ENCODE measurements at regions not wholly inside any gene's neighbourhood (a gene's known extent, or its start where the extent isn't known, plus 50 kb on each side); places are given as distances from the start of the nearest gene placed in this dataset.

DNA sequence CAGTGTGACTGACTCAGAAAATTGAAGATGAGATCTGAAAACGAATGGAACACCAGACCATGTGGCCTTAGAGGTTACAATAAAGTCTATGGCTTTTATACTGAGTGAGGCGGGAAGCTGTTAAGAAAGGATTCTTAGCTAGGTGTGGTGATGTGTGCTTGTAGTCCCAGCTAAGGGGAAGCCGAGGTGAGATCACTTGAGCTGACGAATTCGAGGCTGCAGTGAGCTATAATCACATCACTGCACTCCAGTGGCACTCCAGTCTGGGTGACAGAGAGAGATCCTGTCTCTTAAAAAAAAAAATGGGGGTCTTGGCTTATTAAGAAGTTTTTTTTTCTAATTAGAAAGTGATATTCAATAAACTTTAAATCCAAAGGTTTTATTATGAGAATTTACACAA is 678.6 kb downstream of the TMTC2 start:
- ChIA-PET POLR2A (no interaction called here), CTCF (no interaction called here)
- H3K4me1 ChIP-seq (ENCODE audit: control insufficient read depth, insufficient read depth, low read length), result no peaks in the 10 kb centered on the region
- TF ChIP-seq WT1 (tag by site-specific recombination; IDR thresholded peaks at IDR 0.05), result no peak
- no peak for TF ChIP-seq ZNF747 (tag by site-specific recombination; IDR thresholded peaks at IDR 0.05)
- H3K27ac ChIP-seq (ENCODE audit: extremely low read depth, low read depth, low read length), result no peak overlapping the region
- no peaks in the 10 kb centered on the region for H3K9me3 ChIP-seq (ENCODE audit: control insufficient read depth, insufficient read depth, low read depth, low read length)
- H3K4me3 ChIP-seq (ENCODE audit: low read depth, low read length), result no peak overlapping the region
- H3K36me3 ChIP-seq (ENCODE audit: control insufficient read depth in 2 of 2, insufficient read depth in 1 of 2, low read length in 2 of 2), result no peaks in the 10 kb centered on the region

GRCh38 chr12:83361475-83361874 is 674.8 kb downstream of the TMTC2 start:
- CTCF ChIA-PET, result no interaction called here
- Histone ChIP-seq H3K4me3 (ENCODE audit: low read depth, low read length) (no peak overlapping the region), H3K4me1 (ENCODE audit: control insufficient read depth, insufficient read depth, low read length) (no peaks in the 10 kb centered on the region), H3K27ac (ENCODE audit: extremely low read depth, low read depth, low read length) (no peak overlapping the region), H3K36me3 (ENCODE audit: control insufficient read depth in 2 of 2, insufficient read depth in 1 of 2, low read length in 2 of 2) (no peaks in the 10 kb centered on the region), H3K9me3 (ENCODE audit: control insufficient read depth, insufficient read depth, low read depth, low read length) (no peaks in the 10 kb centered on the region)
- POLR2A ChIA-PET, result no interaction called here
- TF ChIP-seq ZNF664 (tag by site-specific recombination; IDR thresholded peaks at IDR 0.05) (no peak), MEIS1 (CRISPR knock-in tag; IDR thresholded peaks at IDR 0.05; ENCODE audit: borderline replicate concordance) (no peak), ZNF121 (tag by site-specific recombination; IDR thresholded peaks at IDR 0.05) (no peak), EGR2 (tag by site-specific recombination; IDR thresholded peaks at IDR 0.05; ENCODE audit: low read depth) (no peak), ZNF610 (tag by site-specific recombination; IDR thresholded peaks at IDR 0.05; ENCODE audit: borderline replicate concordance) (no peak), ZNF112 (tag by site-specific recombination; IDR thresholded peaks at IDR 0.05) (no peak), ZNF645 (tag by site-specific recombination; IDR thresholded peaks at IDR 0.05) (no peak)
- TF ChIP-seq, protein P1, sequence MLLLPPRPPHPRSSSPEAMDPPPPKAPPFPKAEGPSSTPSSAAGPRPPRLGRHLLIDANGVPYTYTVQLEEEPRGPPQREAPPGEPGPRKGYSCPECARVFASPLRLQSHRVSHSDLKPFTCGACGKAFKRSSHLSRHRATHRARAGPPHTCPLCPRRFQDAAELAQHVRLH (tag by site-specific recombination; IDR thresholded peaks at IDR 0.05), result no peak
- TF ChIP-seq, protein P2, sequence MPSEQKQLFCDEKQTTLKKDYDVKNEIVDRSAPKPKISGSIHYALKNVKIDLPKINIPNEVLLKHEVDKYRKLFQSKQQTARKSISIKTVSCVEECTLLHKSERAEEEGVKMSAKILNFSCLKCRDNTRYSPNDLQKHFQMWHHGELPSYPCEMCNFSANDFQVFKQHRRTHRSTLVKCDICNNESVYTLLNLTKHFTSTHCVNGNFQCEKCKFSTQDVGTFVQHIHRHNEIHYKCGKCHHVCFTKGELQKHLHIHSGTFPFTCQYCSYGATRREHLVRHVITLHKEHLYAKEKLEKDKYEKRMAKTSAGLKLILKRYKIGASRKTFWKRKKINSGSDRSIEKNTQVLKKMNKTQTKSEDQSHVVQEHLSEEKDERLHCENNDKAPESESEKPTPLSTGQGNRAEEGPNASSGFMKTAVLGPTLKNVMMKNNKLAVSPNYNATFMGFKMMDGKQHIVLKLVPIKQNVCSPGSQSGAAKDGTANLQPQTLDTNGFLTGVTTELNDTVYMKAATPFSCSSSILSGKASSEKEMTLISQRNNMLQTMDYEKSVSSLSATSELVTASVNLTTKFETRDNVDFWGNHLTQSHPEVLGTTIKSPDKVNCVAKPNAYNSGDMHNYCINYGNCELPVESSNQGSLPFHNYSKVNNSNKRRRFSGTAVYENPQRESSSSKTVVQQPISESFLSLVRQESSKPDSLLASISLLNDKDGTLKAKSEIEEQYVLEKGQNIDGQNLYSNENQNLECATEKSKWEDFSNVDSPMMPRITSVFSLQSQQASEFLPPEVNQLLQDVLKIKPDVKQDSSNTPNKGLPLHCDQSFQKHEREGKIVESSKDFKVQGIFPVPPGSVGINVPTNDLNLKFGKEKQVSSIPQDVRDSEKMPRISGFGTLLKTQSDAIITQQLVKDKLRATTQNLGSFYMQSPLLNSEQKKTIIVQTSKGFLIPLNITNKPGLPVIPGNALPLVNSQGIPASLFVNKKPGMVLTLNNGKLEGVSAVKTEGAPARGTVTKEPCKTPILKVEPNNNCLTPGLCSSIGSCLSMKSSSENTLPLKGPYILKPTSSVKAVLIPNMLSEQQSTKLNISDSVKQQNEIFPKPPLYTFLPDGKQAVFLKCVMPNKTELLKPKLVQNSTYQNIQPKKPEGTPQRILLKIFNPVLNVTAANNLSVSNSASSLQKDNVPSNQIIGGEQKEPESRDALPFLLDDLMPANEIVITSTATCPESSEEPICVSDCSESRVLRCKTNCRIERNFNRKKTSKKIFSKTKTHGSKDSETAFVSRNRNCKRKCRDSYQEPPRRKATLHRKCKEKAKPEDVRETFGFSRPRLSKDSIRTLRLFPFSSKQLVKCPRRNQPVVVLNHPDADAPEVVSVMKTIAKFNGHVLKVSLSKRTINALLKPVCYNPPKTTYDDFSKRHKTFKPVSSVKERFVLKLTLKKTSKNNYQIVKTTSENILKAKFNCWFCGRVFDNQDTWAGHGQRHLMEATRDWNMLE (tag by site-specific recombination; conservative IDR thresholded peaks at IDR 0.05; ENCODE audit: low read depth), result no peak

DNA sequence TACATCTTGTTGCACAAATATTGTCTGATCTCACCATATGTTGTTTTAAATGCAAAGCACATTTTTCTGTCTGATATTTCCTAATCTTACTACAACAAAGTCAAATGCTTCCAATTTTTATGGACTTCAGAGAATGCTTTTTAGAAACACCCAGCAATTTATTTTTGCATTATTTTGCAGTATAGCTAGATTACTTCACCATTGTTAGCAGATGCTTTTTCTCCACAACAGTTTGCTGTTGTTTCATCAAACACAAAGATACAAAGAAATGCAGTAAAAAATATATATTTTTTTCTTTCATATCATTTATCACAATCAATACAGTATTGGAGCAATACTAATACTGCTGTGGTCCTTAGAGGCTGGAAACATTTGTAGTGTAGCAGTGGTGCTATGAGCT is 674.4 kb downstream of the TMTC2 start:
- H3K27ac ChIP-seq (ENCODE audit: extremely low read depth, low read depth, low read length), result no peak overlapping the region
- TF ChIP-seq ZNF416 (tag by site-specific recombination; IDR thresholded peaks at IDR 0.05) (no peak), ZNF530 (tag by site-specific recombination; IDR thresholded peaks at IDR 0.05; ENCODE audit: low read depth) (no peak), ZNF404 (tag by site-specific recombination; IDR thresholded peaks at IDR 0.05) (no peak), HOXA7 (CRISPR knock-in tag; IDR thresholded peaks at IDR 0.05; ENCODE audit: borderline replicate concordance) (no peak), ZNF600 (tag by site-specific recombination; IDR thresholded peaks at IDR 0.05) (no peak), ZNF704 (tag by site-specific recombination; IDR thresholded peaks at IDR 0.05) (no peak), ZNF266 (tag by site-specific recombination; IDR thresholded peaks at IDR 0.05; ENCODE audit: low read depth) (no peak), ZNF571 (tag by site-specific recombination; IDR thresholded peaks at IDR 0.05) (no peak), ZIC2 (tag by site-specific recombination; IDR thresholded peaks at IDR 0.05) (no peak), ZNF426 (tag by site-specific recombination; IDR thresholded peaks at IDR 0.05) (no peak)
- no peaks in the 10 kb centered on the region for H3K4me1 ChIP-seq (ENCODE audit: control insufficient read depth, insufficient read depth, low read length)
- POLR2A ChIA-PET, result no interaction called here
- H3K9me3 ChIP-seq (ENCODE audit: control insufficient read depth, insufficient read depth, low read depth, low read length), result no peaks in the 10 kb centered on the region
- H3K36me3 ChIP-seq (ENCODE audit: control insufficient read depth in 2 of 2, insufficient read depth in 1 of 2, low read length in 2 of 2), result no peaks in the 10 kb centered on the region
- CTCF ChIA-PET, result no interaction called here
- H3K4me3 ChIP-seq (ENCODE audit: low read depth, low read length), result no peak overlapping the region
